Loucy (cell line): ENCODE measurements at regions not wholly inside any gene's neighbourhood (a gene's known extent, or its start where the extent isn't known, plus 50 kb on each side); places are given as distances from the start of the nearest gene placed in this dataset.

Source experiments
- H2AFZ ChIP-seq: fragments of 200-600 bp; sonication (generic); 2 replicates; pipeline ENCODE4 v1.6.0; 2016; ENCODE audit warnings: antibody characterized with exemption, mild to moderate bottlenecking, low read length, moderate library complexity
- H3F3A ChIP-seq: fragments of 200-600 bp; 2 replicates; pipeline ENCODE4 v1.6.0; 2016; ENCODE audit warnings: antibody characterized with exemption, low read depth, mild to moderate bottlenecking
- H3K27me3 ChIP-seq: fragments of 200-600 bp; sonication (generic); 2 replicates; pipeline ENCODE4 v1.6.1; 2014; ENCODE audit warnings: low read length, mild to moderate bottlenecking; ENCODE audit not compliant: insufficient read depth, poor library complexity, severe bottlenecking
- H3K36me3 ChIP-seq: fragments of 200-600 bp; sonication (generic); 2 replicates; pipeline ENCODE4 v1.6.1; 2016; ENCODE audit warnings: low read length; ENCODE audit not compliant: insufficient read depth
- H3K4me1 ChIP-seq: fragments of 200-600 bp; sonication (generic); 2 replicates; pipeline ENCODE4 v1.5.1; 2014; ENCODE audit warnings: low read length, mild to moderate bottlenecking; ENCODE audit not compliant: insufficient read depth, poor library complexity, severe bottlenecking
- H3K4me2 ChIP-seq: fragments of 200-600 bp; sonication (generic); 2 replicates; pipeline ENCODE4 v1.6.0; 2014; ENCODE audit warnings: antibody characterized with exemption, low read length, low read depth, mild to moderate bottlenecking; ENCODE audit not compliant: poor library complexity, severe bottlenecking
- H3K4me3 ChIP-seq: fragments of 200-600 bp; sonication (generic); 2 replicates; pipeline ENCODE4 v1.5.1; 2014; ENCODE audit warnings: low read length, mild to moderate bottlenecking, mixed read lengths; ENCODE audit not compliant: poor library complexity, severe bottlenecking
- H3K79me2 ChIP-seq: fragments of 200-600 bp; sonication (generic); 2 replicates; pipeline ENCODE4 v1.6.1; 2014; ENCODE audit warnings: low read length; ENCODE audit not compliant: insufficient read depth
- H3K9ac ChIP-seq: fragments of 200-600 bp; sonication (generic); 2 replicates; pipeline ENCODE4 v1.6.0; 2014; ENCODE audit warnings: mild to moderate bottlenecking, low read depth, low read length, moderate library complexity; ENCODE audit not compliant: poor library complexity, severe bottlenecking
- H3K9me2 ChIP-seq: fragments of 200-600 bp; sonication (generic); replicated peaks from 2 replicates; pipeline ENCODE4 v1.6.1; 2016; ENCODE audit warnings: low read depth, low read length, mixed read lengths
- H3K9me3 ChIP-seq: fragments of 200-600 bp; sonication (generic); 2 replicates; pipeline ENCODE4 v1.6.1; 2014; ENCODE audit warnings: mild to moderate bottlenecking, antibody characterized with exemption, low read length, low read depth; ENCODE audit not compliant: insufficient read depth
- H4K20me1 ChIP-seq: fragments of 200-600 bp; sonication (generic); 2 replicates; pipeline ENCODE4 v1.6.0; 2014; ENCODE audit warnings: antibody characterized with exemption, low read length, mild to moderate bottlenecking; ENCODE audit not compliant: insufficient read depth, poor library complexity, severe bottlenecking
- EZH2phosphoT487 ChIP-seq: fragments of 200-600 bp; IDR thresholded peaks from 2 replicates; pipeline ENCODE4 v1.6.1; 2018; ENCODE audit warnings: antibody characterized with exemption, mild to moderate bottlenecking, moderate library complexity, borderline replicate concordance
- TF ChIP-seq, protein P1 (sequence below): fragments of 200-600 bp; sonication (generic); conservative IDR thresholded peaks from 2 replicates; pipeline ENCODE4 v1.5.1; 2014; ENCODE audit warnings: mild to moderate bottlenecking, antibody characterized with exemption, low read length

DNA sequence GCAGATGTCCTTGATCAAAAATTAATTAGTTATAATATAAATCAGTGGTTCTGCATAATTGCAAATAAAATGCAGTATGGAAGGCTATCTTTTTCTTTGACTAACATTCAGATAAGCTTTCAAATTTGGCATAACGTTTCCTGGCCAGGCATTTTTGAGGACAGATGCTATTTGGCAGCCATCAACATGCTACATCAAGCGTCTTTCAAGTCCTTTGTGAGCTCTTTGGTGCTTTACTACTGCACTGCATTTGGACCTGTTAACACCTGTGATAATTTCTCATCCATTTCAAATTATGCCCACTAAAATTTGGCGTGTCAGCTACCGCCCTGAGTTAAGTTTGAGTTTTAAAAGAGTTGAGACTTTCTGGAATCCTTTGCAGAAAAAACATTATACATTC lies 545.7 kb downstream of the STK39 start:
- no peak overlapping the region for H2AFZ ChIP-seq
- no peak overlapping the region for H3K9ac ChIP-seq

DNA sequence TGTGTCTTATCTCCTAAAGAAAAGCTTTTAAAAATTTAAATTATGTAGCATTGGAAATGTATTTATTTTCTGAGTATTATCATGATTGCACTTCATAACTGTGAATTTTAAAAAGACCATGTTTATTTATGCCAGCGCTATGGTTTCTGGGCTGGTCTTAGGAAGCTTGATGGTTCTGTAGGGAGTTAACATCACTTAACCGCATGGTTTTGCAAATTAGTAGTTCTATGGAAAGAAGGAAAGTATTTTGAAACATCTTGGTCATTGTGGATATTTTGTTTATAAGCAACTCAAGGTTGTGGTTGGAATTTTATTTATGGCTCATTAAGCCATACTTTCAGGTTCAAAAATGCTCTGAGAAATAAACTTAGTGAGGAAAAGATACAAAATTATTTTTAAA lies 549.4 kb downstream of the STK39 start:
- H3K9ac ChIP-seq: no peak overlapping the region
- H3K4me1 ChIP-seq: no peaks in the 10 kb centered on the region
- no peak overlapping the region for H3K4me3 ChIP-seq
- H2AFZ ChIP-seq: no peak overlapping the region
- no peaks in the 10 kb centered on the region for H3K9me2 ChIP-seq
- H3K4me2 ChIP-seq: no peak overlapping the region
- no peaks in the 10 kb centered on the region for H3K36me3 ChIP-seq
- no peaks in the 10 kb centered on the region for H3K27me3 ChIP-seq
- H3K9me3 ChIP-seq: no peaks in the 10 kb centered on the region
- TF ChIP-seq EZH2phosphoT487: no peak
- TF ChIP-seq, protein P1, sequence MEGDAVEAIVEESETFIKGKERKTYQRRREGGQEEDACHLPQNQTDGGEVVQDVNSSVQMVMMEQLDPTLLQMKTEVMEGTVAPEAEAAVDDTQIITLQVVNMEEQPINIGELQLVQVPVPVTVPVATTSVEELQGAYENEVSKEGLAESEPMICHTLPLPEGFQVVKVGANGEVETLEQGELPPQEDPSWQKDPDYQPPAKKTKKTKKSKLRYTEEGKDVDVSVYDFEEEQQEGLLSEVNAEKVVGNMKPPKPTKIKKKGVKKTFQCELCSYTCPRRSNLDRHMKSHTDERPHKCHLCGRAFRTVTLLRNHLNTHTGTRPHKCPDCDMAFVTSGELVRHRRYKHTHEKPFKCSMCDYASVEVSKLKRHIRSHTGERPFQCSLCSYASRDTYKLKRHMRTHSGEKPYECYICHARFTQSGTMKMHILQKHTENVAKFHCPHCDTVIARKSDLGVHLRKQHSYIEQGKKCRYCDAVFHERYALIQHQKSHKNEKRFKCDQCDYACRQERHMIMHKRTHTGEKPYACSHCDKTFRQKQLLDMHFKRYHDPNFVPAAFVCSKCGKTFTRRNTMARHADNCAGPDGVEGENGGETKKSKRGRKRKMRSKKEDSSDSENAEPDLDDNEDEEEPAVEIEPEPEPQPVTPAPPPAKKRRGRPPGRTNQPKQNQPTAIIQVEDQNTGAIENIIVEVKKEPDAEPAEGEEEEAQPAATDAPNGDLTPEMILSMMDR: no peak
- H3K79me2 ChIP-seq: no peaks in the 10 kb centered on the region
- no peaks in the 10 kb centered on the region for H3F3A ChIP-seq
- H4K20me1 ChIP-seq: no peaks in the 10 kb centered on the region

More for the DNA sequence above, 545.7 kb downstream of the STK39 start:
- H3K4me3 ChIP-seq: no peak overlapping the region
- H3K4me2 ChIP-seq: no peak overlapping the region
- H3F3A ChIP-seq: no peaks in the 10 kb centered on the region
- TF ChIP-seq, protein P1: no peak
- TF ChIP-seq EZH2phosphoT487: no peak
- H3K27me3 ChIP-seq: no peaks in the 10 kb centered on the region
- H3K36me3 ChIP-seq: no peaks in the 10 kb centered on the region
- H3K9me2 ChIP-seq: no peaks in the 10 kb centered on the region
- no peaks in the 10 kb centered on the region for H3K9me3 ChIP-seq
- H4K20me1 ChIP-seq: no peaks in the 10 kb centered on the region
- no peaks in the 10 kb centered on the region for H3K79me2 ChIP-seq
- H3K4me1 ChIP-seq: no peaks in the 10 kb centered on the region

DNA sequence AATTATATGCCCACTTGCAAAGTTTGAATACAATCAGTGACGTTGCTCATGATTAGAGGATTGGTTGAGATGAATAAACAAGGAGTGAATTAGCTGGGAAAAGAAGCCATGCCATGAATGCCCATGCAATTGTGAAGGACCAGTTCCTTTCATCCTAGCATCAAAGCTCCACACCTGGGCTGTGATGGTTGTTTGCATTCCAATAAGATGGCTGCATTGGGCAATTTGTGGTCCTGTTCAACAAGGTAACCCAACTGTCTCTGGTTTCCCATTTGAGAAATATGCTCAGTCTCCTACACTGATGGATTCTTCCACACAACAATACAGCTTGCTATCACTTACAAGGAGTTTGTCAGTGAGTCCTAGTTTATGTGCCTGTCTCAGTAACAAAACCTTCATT lies 550.2 kb downstream of the STK39 start:
- Histone ChIP-seq H2AFZ (no peak overlapping the region), H3K36me3 (no peaks in the 10 kb centered on the region), H3K4me3 (no peak overlapping the region), H3K79me2 (no peaks in the 10 kb centered on the region), H3K9me2 (no peaks in the 10 kb centered on the region), H3K27me3 (no peaks in the 10 kb centered on the region), H3K4me2 (no peak overlapping the region), H3K9me3 (no peaks in the 10 kb centered on the region), H3K9ac (no peak overlapping the region), H4K20me1 (no peaks in the 10 kb centered on the region), H3F3A (no peaks in the 10 kb centered on the region), H3K4me1 (no peaks in the 10 kb centered on the region)
- no peak for TF ChIP-seq EZH2phosphoT487
- TF ChIP-seq, protein P1: no peak
